Lung (tissue), 11 donors: ENCODE measurements at regions not wholly inside any gene's neighbourhood (a gene's known extent, or its start where the extent isn't known, plus 50 kb on each side); places are given as distances from the start of the nearest gene placed in this dataset.

Experiments used
- ATAC-seq: fragments of 200-7000 bp; cut with Tn5 transposase; one replicate; pipeline ENCODE4 v1.9.1; 2020; ENCODE audit warnings: moderate number of reproducible peaks; ENCODE audit not compliant: insufficient read depth, low FRiP score
- DNase-seq, 3 donors: peaks; one replicate each; pipeline ENCODE4 v3.0.0-alpha.2; 2013 to 2017
- H3K27ac ChIP-seq, 2 donors: one replicate each; pipeline ENCODE4 v1.5.1; 2013; ENCODE audit warnings: mild to moderate bottlenecking in 2 of 2, moderate library complexity in 2 of 2, control low read depth in 1 of 2, inconsistent platforms in 1 of 2, low read depth in 1 of 2, low read length in 1 of 2
- H3K27me3 ChIP-seq, 3 donors: one replicate each; pipeline ENCODE4 v1.5.1; 2013; ENCODE audit warnings: low read length in 2 of 3; ENCODE audit not compliant: control insufficient read depth in 3 of 3, insufficient read depth in 3 of 3
- H3K36me3 ChIP-seq, 4 donors: one replicate each; pipeline ENCODE4 v1.5.1; 2013; ENCODE audit warnings: low read length in 4 of 4, mild to moderate bottlenecking in 1 of 4, moderate library complexity in 1 of 4; ENCODE audit not compliant: control insufficient read depth in 4 of 4, insufficient read depth in 4 of 4
- H3K4me1 ChIP-seq, 5 donors: one replicate each; pipeline ENCODE4 v1.5.1; 2013; ENCODE audit warnings: low read length in 5 of 5, mild to moderate bottlenecking in 2 of 5, moderate library complexity in 1 of 5; ENCODE audit not compliant: control insufficient read depth in 5 of 5, insufficient read depth in 5 of 5
- H3K4me3 ChIP-seq: one replicate; pipeline ENCODE4 v1.5.1; 2013; ENCODE audit warnings: mild to moderate bottlenecking, control low read depth, moderate library complexity
- H3K9ac ChIP-seq, 2 donors: one replicate each; pipeline ENCODE4 v1.5.1; 2013; ENCODE audit warnings: low read length in 2 of 2, control low read depth in 1 of 2; ENCODE audit not compliant: insufficient read depth in 1 of 2
- H3K9me3 ChIP-seq, 4 donors: one replicate each; pipeline ENCODE4 v1.5.1; 2013; ENCODE audit warnings: low read length in 3 of 4, mild to moderate bottlenecking in 1 of 4, moderate library complexity in 1 of 4; ENCODE audit not compliant: control insufficient read depth in 4 of 4, insufficient read depth in 3 of 4
- CTCF ChIP-seq: IDR thresholded peaks from 2 replicates; pipeline ENCODE4 v1.5.1; 2012; ENCODE audit warnings: mild to moderate bottlenecking; ENCODE audit errors: control extremely low read depth, extremely low read depth
- WGBS, 2 donors: extraction: QIAGEN DNeasy Blood & Tissue Kit; methylation state at CpG; one replicate each; pipeline ENCODE4 v1.1.7; 2013; 5-methylcytosine and 5-hydroxymethylcytosine counted together
- donor health status: control.
- donor health status: control.
- donor health status: Bipolar disorder and iron deficiency.
- donor health status: healthy.
- donor health status: DM: yes; HTN: yes; CAD: no.

DNA sequence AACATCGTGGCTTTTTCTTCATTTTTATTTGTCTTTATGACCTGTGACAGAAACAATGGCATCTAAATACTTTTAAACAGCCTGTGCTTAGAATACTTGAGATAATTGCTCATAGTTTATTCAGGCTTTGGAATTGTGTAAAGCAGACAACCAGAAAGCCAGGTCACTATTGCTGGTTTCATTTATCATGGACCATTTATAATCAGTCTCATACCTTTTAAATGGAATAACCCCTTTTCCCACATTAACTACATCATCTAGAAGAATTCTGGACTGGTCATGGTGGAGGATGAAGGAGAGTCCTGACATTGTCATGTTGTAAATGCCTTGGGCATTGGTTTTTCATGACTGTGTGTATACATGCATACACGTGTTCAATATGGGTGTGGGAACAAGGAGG, 661.5 kb downstream of the EPM2A start:
- Histone ChIP-seq H3K9ac (no peak overlapping the region), H3K27ac (no peak overlapping the region), H3K4me1 (peaks cover 0 to 2% (median 0%) of the 10 kb centered on the region in 5 donors), H3K4me3 (no peak overlapping the region), H3K36me3 (no peaks in the 10 kb centered on the region), H3K9me3 (peaks cover 0 to 3% (median 0%) of the 10 kb centered on the region in 4 donors), H3K27me3 (no peaks in the 10 kb centered on the region)
- TF ChIP-seq CTCF: no peak
- no peak for DNase-seq
- no peak for ATAC-seq
- 82 to 83% methylated on average over 2 of the region's 2 CpGs for WGBS, 2 donors

- Histone ChIP-seq H3K27ac (no peak overlapping the region), H3K4me3 (no peak overlapping the region), H3K9me3 (peaks cover 0 to 3% (median 0%) of the 10 kb centered on the region in 4 donors), H3K9ac (no peak overlapping the region), H3K4me1 (peaks cover 0 to 2% (median 0%) of the 10 kb centered on the region in 5 donors), H3K36me3 (no peaks in the 10 kb centered on the region), H3K27me3 (no peaks in the 10 kb centered on the region)
- DNase-seq (no peak), ATAC-seq (no peak)
- no peak for TF ChIP-seq CTCF
These were observed 660.5 kb downstream of the EPM2A start for GRCh38 chr6:145074805-145075204.

DNA sequence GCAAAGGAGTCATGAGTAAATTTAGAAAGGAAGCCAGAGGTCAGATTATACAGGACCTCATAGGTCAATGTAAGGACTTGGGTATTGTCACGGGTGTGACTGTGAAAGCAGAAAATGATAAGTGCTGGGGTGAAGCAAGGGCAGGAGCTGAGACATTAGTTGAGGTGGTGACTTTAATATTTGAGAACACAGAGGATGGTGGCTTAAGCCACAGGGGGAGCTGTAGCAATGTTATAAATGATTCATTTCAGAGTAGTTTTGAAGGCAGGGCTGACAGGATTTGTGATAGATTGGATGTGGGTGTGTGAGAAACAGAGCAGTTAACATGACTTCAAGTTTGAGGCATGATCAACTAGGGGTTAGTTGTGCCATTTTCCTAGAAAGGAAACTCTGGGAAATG, 659.9 kb downstream of the EPM2A start:
- no peak for DNase-seq
- no peak for TF ChIP-seq CTCF
- H3K9ac ChIP-seq: no peak overlapping the region
- H3K4me3 ChIP-seq: no peak overlapping the region
- ATAC-seq: no peak
- H3K4me1 ChIP-seq: peaks cover 0 to 2% (median 0%) of the 10 kb centered on the region in 5 donors
- no peaks in the 10 kb centered on the region for H3K36me3 ChIP-seq
- no peak overlapping the region for H3K27ac ChIP-seq
- WGBS, 2 donors: 63 to 86% methylated on average over 1 of the region's 1 CpG
- peaks cover 0 to 3% (median 0%) of the 10 kb centered on the region in 4 donors for H3K9me3 ChIP-seq
- no peaks in the 10 kb centered on the region for H3K27me3 ChIP-seq
